ENCODE measurements at regions not wholly inside any gene's neighbourhood (a gene's known extent, or its start where the extent isn't known, plus 50 kb on each side); places are given as distances from the start of the nearest gene placed in this dataset.
"Not testable (repeated sequence)": the region's sequence is repeated elsewhere in the genome, so short reads cannot be mapped to it uniquely, and the experiment has no call there.

GRCh38 chr18:73119574-73119973 lies 251.8 kb upstream of the NETO1 start:
- no peak for DNase-seq (ENCODE audit: low spot score)

- no peak for DNase-seq (ENCODE audit: low spot score)
Measured at GRCh38 chr18:73118121-73118816, 250.5 kb upstream of the NETO1 start.

- no peak for DNase-seq (ENCODE audit: low spot score)
Measured at GRCh38 chr18:73110307-73110706, 242.5 kb upstream of the NETO1 start.

- no peak for DNase-seq (ENCODE audit: low spot score)
Measured at GRCh38 chr18:73101977-73102376, 234.2 kb upstream of the NETO1 start.

GRCh38 chr18:73101491-73101890 lies 233.7 kb upstream of the NETO1 start:
- not testable (repeated sequence) for DNase-seq (ENCODE audit: low spot score)

- DNase-seq (ENCODE audit: low spot score): no peak
Measured at GRCh38 chr18:73099759-73100158, 232.0 kb upstream of the NETO1 start.

GRCh38 chr18:73093687-73094250 lies 226.0 kb upstream of the NETO1 start:
- no peak for DNase-seq (ENCODE audit: low spot score)

- no peak for DNase-seq (ENCODE audit: low spot score)
Measured at GRCh38 chr18:73088445-73088844, 220.7 kb upstream of the NETO1 start.

- DNase-seq (ENCODE audit: low spot score): no peak
Measured at GRCh38 chr18:73087282-73087977, 219.6 kb upstream of the NETO1 start.

GRCh38 chr18:73079920-73080319 lies 212.1 kb upstream of the NETO1 start:
- no peak for DNase-seq (ENCODE audit: low spot score)

GRCh38 chr18:73060666-73061288 lies 193.0 kb upstream of the NETO1 start:
- no peak for DNase-seq (ENCODE audit: low spot score)

GRCh38 chr18:73059280-73059679 lies 191.5 kb upstream of the NETO1 start:
- no peak for DNase-seq (ENCODE audit: low spot score)

GRCh38 chr18:73047688-73048087 lies 179.9 kb upstream of the NETO1 start:
- DNase-seq (ENCODE audit: low spot score): no peak

GRCh38 chr18:73045037-73045436 lies 177.2 kb upstream of the NETO1 start:
- DNase-seq (ENCODE audit: low spot score): no peak

GRCh38 chr18:73043611-73044010 lies 175.8 kb upstream of the NETO1 start:
- no peak for DNase-seq (ENCODE audit: low spot score)

GRCh38 chr18:73043211-73043610 lies 175.4 kb upstream of the NETO1 start:
- DNase-seq (ENCODE audit: low spot score): no peak

GRCh38 chr18:73040247-73040646 lies 172.5 kb upstream of the NETO1 start:
- no peak for DNase-seq (ENCODE audit: low spot score)

- no peak for DNase-seq (ENCODE audit: low spot score)
Measured at GRCh38 chr18:73038336-73038735, 170.5 kb upstream of the NETO1 start.

GRCh38 chr18:73023975-73024374 lies 156.2 kb upstream of the NETO1 start:
- DNase-seq (ENCODE audit: low spot score): no peak

- no peak for DNase-seq (ENCODE audit: low spot score)
Measured at GRCh38 chr18:73009691-73010090, 141.9 kb upstream of the NETO1 start.

- no peak for DNase-seq (ENCODE audit: low spot score)
Measured at GRCh38 chr18:73007915-73008308, 140.1 kb upstream of the NETO1 start.

- no peak for DNase-seq (ENCODE audit: low spot score)
Measured at GRCh38 chr18:73007195-73007914, 139.6 kb upstream of the NETO1 start.

Data from HT-29 (cell line).